HL-60 (cell line): ENCODE measurements at regions not wholly inside any gene's neighbourhood (a gene's known extent, or its start where the extent isn't known, plus 50 kb on each side); places are given as distances from the start of the nearest gene placed in this dataset.

Experiments
- DNase-seq, 2 experiments: peaks; one replicate each; pipeline ENCODE4 v3.0.0-alpha.2; 2010 to 2020; ENCODE audit warnings: low read depth in 1 of 2, low spot score in 1 of 2
- H3K27ac ChIP-seq: fragments of 250-450 bp; sonication (Bioruptor Pico); replicated peaks from 2 replicates; pipeline ENCODE4 v1.5.1; 2020; ENCODE audit warnings: mild to moderate bottlenecking, moderate library complexity
- H3K27me3 ChIP-seq: fragments of 250-450 bp; sonication (Bioruptor Pico); 2 replicates; pipeline ENCODE4 v1.5.1; 2021; ENCODE audit warnings: mild to moderate bottlenecking, moderate library complexity; ENCODE audit not compliant: insufficient read depth, poor library complexity, severe bottlenecking
- H3K4me3 ChIP-seq: replicated peaks from 2 replicates; pipeline ENCODE4 v1.5.1; 2011; ENCODE audit warnings: mild to moderate bottlenecking, control low read depth, low read length; ENCODE audit not compliant: insufficient read depth
- CTCF ChIP-seq: IDR thresholded peaks from one replicate; pipeline ENCODE4 v1.5.1; 2011; ENCODE audit warnings: low read length, control low read depth, inconsistent platforms; ENCODE audit not compliant: insufficient read depth
- GABPA ChIP-seq: IDR thresholded peaks from 2 replicates; pipeline ENCODE4 v1.6.1; 2012; ENCODE audit warnings: low read depth
- POLR2AphosphoS5 ChIP-seq: IDR thresholded peaks from 2 replicates; pipeline ENCODE4 v1.6.1; 2012; ENCODE audit warnings: low read depth
- REST ChIP-seq: IDR thresholded peaks from 2 replicates; pipeline ENCODE4 v1.6.1; 2012; ENCODE audit warnings: low read depth; ENCODE audit not compliant: insufficient replicate concordance
- SPI1 ChIP-seq: IDR thresholded peaks from 2 replicates; pipeline ENCODE4 v1.6.1; 2012; ENCODE audit warnings: low read depth, mild to moderate bottlenecking, borderline replicate concordance

GRCh38 chr18:77617694-77618093, 368.0 kb downstream of the GALR1 start:
- no peak for DNase-seq

GRCh38 chr18:77619525-77619924, 369.9 kb downstream of the GALR1 start:
- Histone ChIP-seq H3K27me3 (no peaks in the 10 kb centered on the region), H3K27ac (no peak overlapping the region), H3K4me3 (no peak overlapping the region)
- no peak for DNase-seq
- no peak for TF ChIP-seq POLR2AphosphoS5
- TF ChIP-seq GABPA, result no peak
- no peak for TF ChIP-seq SPI1
- no peak for TF ChIP-seq REST
- TF ChIP-seq CTCF, result no peak

More at GRCh38 chr18:77617694-77618093, 368.0 kb downstream of the GALR1 start:
- TF ChIP-seq REST (no peak), SPI1 (no peak), POLR2AphosphoS5 (no peak), CTCF (no peak)
- H3K4me3 ChIP-seq, result no peak overlapping the region
- H3K27ac ChIP-seq, result no peak overlapping the region
- no peaks in the 10 kb centered on the region for H3K27me3 ChIP-seq

GRCh38 chr18:77622009-77622692, 372.5 kb downstream of the GALR1 start:
- TF ChIP-seq CTCF (no peak), SPI1 (no peak), POLR2AphosphoS5 (no peak), REST (no peak), GABPA (no peak)
- H3K27me3 ChIP-seq, result no peaks in the 10 kb centered on the region
- DNase-seq, result no peak
- no peak overlapping the region for H3K4me3 ChIP-seq
- H3K27ac ChIP-seq, result no peak overlapping the region
